Chondrocyte (in vitro differentiated cells): ENCODE measurements at regions not wholly inside any gene's neighbourhood (a gene's known extent, or its start where the extent isn't known, plus 50 kb on each side); places are given as distances from the start of the nearest gene placed in this dataset.

Experiments
- DNase-seq: peaks from one replicate; pipeline ENCODE4 v3.0.0; 2021; ENCODE audit warnings: mixed read lengths, low spot score
- H3K27ac Mint-ChIP-seq: one replicate; pipeline ENCODE4 v1.8.0; 2021; ENCODE audit warnings: mild to moderate bottlenecking, moderate library complexity, mixed read lengths; ENCODE audit not compliant: unreplicated experiment
- H3K27me3 Mint-ChIP-seq: 2 replicates; pipeline ENCODE4 v1.8.0; 2021; ENCODE audit warnings: low read depth, mixed read lengths
- H3K36me3 Mint-ChIP-seq: 2 replicates; pipeline ENCODE4 v1.8.0; 2021; ENCODE audit warnings: low read depth, mixed read lengths
- H3K4me1 Mint-ChIP-seq: 2 replicates; pipeline ENCODE4 v1.8.0; 2021; ENCODE audit warnings: low read depth, mild to moderate bottlenecking, mixed read lengths
- H3K4me3 Mint-ChIP-seq: one replicate; pipeline ENCODE4 v1.8.0; 2021; ENCODE audit warnings: mild to moderate bottlenecking, moderate library complexity, mixed read lengths; ENCODE audit not compliant: unreplicated experiment
- H3K9me3 Mint-ChIP-seq: 2 replicates; pipeline ENCODE4 v1.8.0; 2021; ENCODE audit warnings: low read depth, mixed read lengths
- TF ChIP-seq, protein P1 (sequence below): fragments of 200-600 bp; sonication (generic); IDR thresholded peaks from 2 replicates; pipeline ENCODE4 v1.5.0; 2021; ENCODE audit warnings: antibody characterized with exemption, mild to moderate bottlenecking, moderate library complexity

DNA sequence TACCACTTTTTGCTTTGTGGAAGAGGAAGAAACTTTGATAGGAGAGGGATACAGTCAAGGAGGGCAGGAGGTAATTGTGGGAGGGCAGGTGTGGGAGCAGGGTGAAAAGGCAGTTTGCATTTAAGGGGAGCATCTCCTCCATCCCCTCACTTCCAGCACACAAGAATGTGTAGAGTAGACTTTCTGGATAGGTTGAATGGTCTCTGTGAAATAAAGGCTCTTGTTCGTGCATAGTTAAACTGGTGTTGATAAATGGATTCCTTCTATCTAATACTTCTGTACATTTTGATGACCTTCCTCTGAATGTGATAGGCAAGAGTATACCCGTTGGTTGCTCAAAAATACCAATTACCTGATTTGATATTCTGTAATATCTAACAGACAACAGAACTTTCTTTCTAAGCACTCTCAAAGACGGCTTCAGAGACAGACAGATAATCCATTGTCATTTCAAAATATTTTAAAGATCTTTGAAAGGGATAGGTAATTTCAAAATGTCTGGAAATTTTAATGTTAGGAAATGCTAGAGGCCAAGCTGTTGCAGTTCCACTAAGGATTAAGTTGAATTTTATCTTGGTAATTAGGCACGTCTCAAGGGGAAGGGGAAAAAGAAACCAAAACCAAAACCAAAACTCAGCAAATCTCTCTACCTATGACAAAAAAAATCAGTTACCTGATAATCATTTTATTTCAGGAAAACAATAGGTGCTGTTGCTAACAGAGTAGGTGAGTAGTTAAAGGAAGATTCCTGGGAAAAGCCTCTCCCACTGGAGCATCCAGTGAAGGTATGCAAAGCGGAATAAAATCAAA, 302.6 kb downstream of the COG6 start:
- H3K36me3 Mint-ChIP-seq = no peaks in the 10 kb centered on the region
- H3K4me1 Mint-ChIP-seq = peaks cover 23% of the 10 kb centered on the region
- no peak overlapping the region for H3K27ac Mint-ChIP-seq
- H3K9me3 Mint-ChIP-seq = no peaks in the 10 kb centered on the region
- DNase-seq = no peak
- no peaks in the 10 kb centered on the region for H3K27me3 Mint-ChIP-seq
- TF ChIP-seq, protein P1, sequence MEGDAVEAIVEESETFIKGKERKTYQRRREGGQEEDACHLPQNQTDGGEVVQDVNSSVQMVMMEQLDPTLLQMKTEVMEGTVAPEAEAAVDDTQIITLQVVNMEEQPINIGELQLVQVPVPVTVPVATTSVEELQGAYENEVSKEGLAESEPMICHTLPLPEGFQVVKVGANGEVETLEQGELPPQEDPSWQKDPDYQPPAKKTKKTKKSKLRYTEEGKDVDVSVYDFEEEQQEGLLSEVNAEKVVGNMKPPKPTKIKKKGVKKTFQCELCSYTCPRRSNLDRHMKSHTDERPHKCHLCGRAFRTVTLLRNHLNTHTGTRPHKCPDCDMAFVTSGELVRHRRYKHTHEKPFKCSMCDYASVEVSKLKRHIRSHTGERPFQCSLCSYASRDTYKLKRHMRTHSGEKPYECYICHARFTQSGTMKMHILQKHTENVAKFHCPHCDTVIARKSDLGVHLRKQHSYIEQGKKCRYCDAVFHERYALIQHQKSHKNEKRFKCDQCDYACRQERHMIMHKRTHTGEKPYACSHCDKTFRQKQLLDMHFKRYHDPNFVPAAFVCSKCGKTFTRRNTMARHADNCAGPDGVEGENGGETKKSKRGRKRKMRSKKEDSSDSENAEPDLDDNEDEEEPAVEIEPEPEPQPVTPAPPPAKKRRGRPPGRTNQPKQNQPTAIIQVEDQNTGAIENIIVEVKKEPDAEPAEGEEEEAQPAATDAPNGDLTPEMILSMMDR = no peak
- H3K4me3 Mint-ChIP-seq = no peak overlapping the region

DNA sequence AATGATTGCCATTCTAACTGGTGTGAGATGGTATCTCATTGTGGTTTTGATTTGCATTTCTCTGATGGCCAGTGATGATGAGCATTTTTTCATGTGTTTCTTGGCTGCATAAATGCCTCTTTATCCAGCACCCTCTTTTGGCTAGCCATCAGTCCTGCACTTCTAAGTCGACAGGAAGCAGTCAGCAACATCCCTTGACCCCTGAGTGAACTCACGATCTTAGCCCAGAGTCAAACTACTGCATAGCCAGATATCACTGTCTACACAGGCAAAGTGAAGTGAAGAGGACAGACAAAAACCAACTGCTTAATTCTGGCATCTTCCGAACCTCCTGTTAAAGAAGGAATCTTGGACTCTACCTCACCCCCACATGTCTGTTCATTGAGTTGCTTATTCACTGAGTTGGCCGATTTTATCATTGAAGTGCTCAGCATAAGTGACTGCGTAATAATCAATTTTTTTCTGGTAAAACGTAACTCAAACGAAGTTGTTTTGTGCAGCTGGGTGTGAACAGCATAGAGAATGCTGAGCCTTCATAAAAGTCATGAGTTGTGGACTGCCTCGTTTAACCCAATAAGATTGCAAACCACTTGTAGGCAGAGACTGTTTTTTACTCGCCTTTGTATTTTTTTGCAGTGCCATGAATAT, 304.2 kb downstream of the COG6 start:
- TF ChIP-seq, protein P1 = no peak
- DNase-seq = no peak
- H3K27me3 Mint-ChIP-seq = no peaks in the 10 kb centered on the region
- no peak overlapping the region for H3K4me3 Mint-ChIP-seq
- H3K27ac Mint-ChIP-seq = no peak overlapping the region
- no peaks in the 10 kb centered on the region for H3K36me3 Mint-ChIP-seq
- H3K9me3 Mint-ChIP-seq = no peaks in the 10 kb centered on the region
- peaks cover 23% of the 10 kb centered on the region for H3K4me1 Mint-ChIP-seq

- TF ChIP-seq, protein P1 = no peak
Measured at GRCh38 chr13:39960191-39960590, 304.7 kb downstream of the COG6 start.

GRCh38 chr13:39961036-39961435, 305.6 kb downstream of the COG6 start:
- TF ChIP-seq, protein P1 = no peak
- Mint-ChIP-seq H3K27ac (peak overlapping the region; percentile 51), H3K9me3 (no peaks in the 10 kb centered on the region), H3K27me3 (no peaks in the 10 kb centered on the region), H3K36me3 (no peaks in the 10 kb centered on the region), H3K4me3 (no peak overlapping the region), H3K4me1 (peaks cover 23% of the 10 kb centered on the region)
- DNase-seq = no peak

More at GRCh38 chr13:39960191-39960590, 304.7 kb downstream of the COG6 start:
- H3K36me3 Mint-ChIP-seq = no peaks in the 10 kb centered on the region
- H3K4me1 Mint-ChIP-seq = peaks cover 23% of the 10 kb centered on the region
- no peak overlapping the region for H3K4me3 Mint-ChIP-seq
- H3K27me3 Mint-ChIP-seq = no peaks in the 10 kb centered on the region
- no peaks in the 10 kb centered on the region for H3K9me3 Mint-ChIP-seq
- no peak for DNase-seq
- H3K27ac Mint-ChIP-seq = no peak overlapping the region

GRCh38 chr13:39963612-39964011, 308.1 kb downstream of the COG6 start:
- H3K4me3 Mint-ChIP-seq = no peak overlapping the region
- H3K36me3 Mint-ChIP-seq = no peaks in the 10 kb centered on the region
- no peaks in the 10 kb centered on the region for H3K27me3 Mint-ChIP-seq
- H3K4me1 Mint-ChIP-seq = peaks cover 23% of the 10 kb centered on the region
- no peak for DNase-seq
- no peaks in the 10 kb centered on the region for H3K9me3 Mint-ChIP-seq
- no peak overlapping the region for H3K27ac Mint-ChIP-seq
- TF ChIP-seq, protein P1 = no peak
